Ovary (tissue), 3 donors: ENCODE measurements at regions not wholly inside any gene's neighbourhood (a gene's known extent, or its start where the extent isn't known, plus 50 kb on each side); places are given as distances from the start of the nearest gene placed in this dataset.

Experiments used
- CTCF ChIP-seq, 3 donors: fragments of 450-650 bp in 2 of 3; fragments of 200-600 bp in 1 of 3; IDR thresholded peaks; one replicate each; pipeline versions ENCODE4 v1.5.1 to v1.8.0; 2016 to 2022; ENCODE audit warnings: antibody characterized with exemption in 3 of 3, mild to moderate bottlenecking in 1 of 3
- EP300 ChIP-seq: sonication (generic); formaldehyde crosslinking; IDR thresholded peaks from one replicate; pipeline ENCODE4 v1.6.1; 2017; ENCODE audit warnings: antibody characterized with exemption
- POLR2A ChIP-seq: fragments of 450-650 bp; IDR thresholded peaks from one replicate; pipeline ENCODE4 v1.6.1; 2017; ENCODE audit warnings: antibody characterized with exemption, mild to moderate bottlenecking, moderate library complexity
- donor health status: DM: no; HTN: no; CAD: no.

- no peak for TF ChIP-seq CTCF (IDR thresholded peaks at IDR 0.05)
- no peak for TF ChIP-seq POLR2A
- TF ChIP-seq EP300, result no peak
These were observed 66.2 kb upstream of the ZNF462 start for GRCh38 chr9:106796771-106797170.
